Neuronal stem cell (in vitro differentiated cells): ENCODE measurements at regions not wholly inside any gene's neighbourhood (a gene's known extent, or its start where the extent isn't known, plus 50 kb on each side); places are given as distances from the start of the nearest gene placed in this dataset.

ENCODE experiments used
- DNase-seq: peaks from one replicate; pipeline ENCODE4 v3.0.0-alpha.2; 2013; ENCODE audit warnings: low spot score
- H2AFZ ChIP-seq: one replicate; pipeline ENCODE4 v1.6.1; 2013; ENCODE audit warnings: mild to moderate bottlenecking, low read length, inconsistent platforms
- H2AK5ac ChIP-seq: 2 replicates; pipeline ENCODE4 v1.6.1; 2013; ENCODE audit warnings: low read depth, mild to moderate bottlenecking, inconsistent platforms, low read length, moderate library complexity, mixed read lengths
- H2BK120ac ChIP-seq: 2 replicates; pipeline ENCODE4 v1.6.1; 2013; ENCODE audit warnings: low read depth, mild to moderate bottlenecking, inconsistent platforms, low read length, moderate library complexity, mixed read lengths
- H2BK12ac ChIP-seq: one replicate; pipeline ENCODE4 v1.6.1; 2013; ENCODE audit warnings: low read length, inconsistent platforms
- H2BK15ac ChIP-seq: 2 replicates; pipeline ENCODE4 v1.6.1; 2013; ENCODE audit warnings: mild to moderate bottlenecking, low read length, inconsistent platforms, mixed read lengths
- H2BK5ac ChIP-seq: one replicate; pipeline ENCODE4 v1.6.1; 2013; ENCODE audit warnings: inconsistent platforms, mild to moderate bottlenecking, low read length, moderate library complexity
- H3K14ac ChIP-seq: one replicate; pipeline ENCODE4 v1.6.1; 2013; ENCODE audit warnings: low read length, inconsistent platforms
- H3K18ac ChIP-seq: 2 replicates; pipeline ENCODE4 v1.6.1; 2013; ENCODE audit warnings: low read length, inconsistent platforms
- H3K23ac ChIP-seq: 2 replicates; pipeline ENCODE4 v1.6.1; 2013; ENCODE audit warnings: low read depth, mild to moderate bottlenecking, mixed read lengths, low read length, inconsistent platforms; ENCODE audit not compliant: poor library complexity
- H3K27ac ChIP-seq: replicated peaks from 3 replicates; pipeline ENCODE4 v1.5.1; 2013; ENCODE audit warnings: low read length, inconsistent platforms
- H3K27me3 ChIP-seq, 3 experiments: 2 replicates each; pipeline ENCODE4 v1.6.1; 2013; ENCODE audit warnings: low read length in 3 of 3, mild to moderate bottlenecking in 2 of 3, inconsistent platforms in 1 of 3, low read depth in 1 of 3, mixed read lengths in 1 of 3, moderate library complexity in 1 of 3; ENCODE audit not compliant: control insufficient read depth in 3 of 3, insufficient read depth in 3 of 3
- H3K36me3 ChIP-seq, 2 donors: replicated peaks in 1 of 2; 2 replicates each; pipeline ENCODE4 v1.6.1; 2013; ENCODE audit warnings: low read length in 2 of 2; ENCODE audit not compliant: control insufficient read depth in 2 of 2, insufficient read depth in 2 of 2
- H3K4ac ChIP-seq: 2 replicates; pipeline ENCODE4 v1.6.1; 2013; ENCODE audit warnings: inconsistent platforms, mild to moderate bottlenecking, low read length, moderate library complexity
- H3K4me1 ChIP-seq, 2 donors: 1 replicate in 1 of 2; 2 replicates in 1 of 2; pipeline ENCODE4 v1.6.1; 2013; ENCODE audit warnings: low read length in 2 of 2, low read depth in 1 of 2; ENCODE audit not compliant: control insufficient read depth in 2 of 2, insufficient read depth in 1 of 2
- H3K4me2 ChIP-seq: one replicate; pipeline ENCODE4 v1.6.1; 2013; ENCODE audit warnings: mild to moderate bottlenecking, low read length, inconsistent platforms; ENCODE audit not compliant: insufficient read depth, poor library complexity, severe bottlenecking
- H3K4me3 ChIP-seq, 2 donors: 2 replicates each; pipeline ENCODE4 v1.5.1; 2013; ENCODE audit warnings: low read length in 2 of 2, mild to moderate bottlenecking in 2 of 2, inconsistent platforms in 1 of 2, moderate library complexity in 1 of 2
- H3K79me1 ChIP-seq: one replicate; pipeline ENCODE4 v1.6.1; 2013; ENCODE audit warnings: low read depth, mild to moderate bottlenecking, inconsistent platforms, low read length, moderate library complexity
- H3K9ac ChIP-seq: one replicate; pipeline ENCODE4 v1.6.1; 2013; ENCODE audit warnings: mild to moderate bottlenecking, low read depth, low read length, inconsistent platforms; ENCODE audit not compliant: poor library complexity
- H3K9me3 ChIP-seq, 2 donors: replicated peaks in 1 of 2; 2 replicates each; pipeline versions ENCODE3 to v1.6.1; 2013; ENCODE audit warnings: low read length in 2 of 2, mild to moderate bottlenecking in 2 of 2, inconsistent platforms in 1 of 2, low read depth in 1 of 2, mixed read lengths in 1 of 2, moderate library complexity in 1 of 2; ENCODE audit not compliant: control insufficient read depth in 2 of 2, insufficient read depth in 1 of 2
- H4K8ac ChIP-seq: one replicate; pipeline ENCODE4 v1.6.1; 2013; ENCODE audit warnings: low read depth, mild to moderate bottlenecking, inconsistent platforms, low read length, moderate library complexity
- H4K91ac ChIP-seq: one replicate; pipeline ENCODE4 v1.6.1; 2013; ENCODE audit warnings: low read length, low read depth, mild to moderate bottlenecking, inconsistent platforms; ENCODE audit not compliant: poor library complexity
- WGBS, 2 donors: extraction: QIAGEN DNeasy Blood & Tissue Kit; methylation state at CpG; one replicate each; pipeline ENCODE4 v1.1.7; 2013; ENCODE audit warnings: missing lambda C conversion rate in 2 of 2, mixed read lengths in 1 of 2; ENCODE audit not compliant: insufficient read length in 2 of 2, insufficient replicate concordance in 1 of 2; ENCODE audit errors: extremely low coverage in 2 of 2; 5-methylcytosine and 5-hydroxymethylcytosine counted together

GRCh38 chr13:63209330-63210017 is 1793.8 kb upstream of the PCDH20 start:
- no peak overlapping the region for H3K4me3 ChIP-seq
- H2BK12ac ChIP-seq: no peak overlapping the region
- no peak for DNase-seq
- no peak overlapping the region for H2BK5ac ChIP-seq
- WGBS, 2 donors: no CpG with 5 or more reads among the region's 6 CpGs
- no peak overlapping the region for H3K9ac ChIP-seq
- no peak overlapping the region for H2AK5ac ChIP-seq
- no peak overlapping the region for H3K23ac ChIP-seq
- H3K27me3 ChIP-seq: no peaks in the 10 kb centered on the region
- H3K9me3 ChIP-seq: peaks cover 0 to 2% of the 10 kb centered on the region in 2 donors
- H3K36me3 ChIP-seq: no peaks in the 10 kb centered on the region
- no peak overlapping the region for H3K14ac ChIP-seq
- H4K91ac ChIP-seq: no peak overlapping the region
- no peak overlapping the region for H4K8ac ChIP-seq
- no peak overlapping the region for H2BK15ac ChIP-seq
- H3K4me1 ChIP-seq: no peaks in the 10 kb centered on the region
- no peak overlapping the region for H3K4ac ChIP-seq
- H3K27ac ChIP-seq: no peak overlapping the region
- no peak overlapping the region for H2BK120ac ChIP-seq
- no peak overlapping the region for H2AFZ ChIP-seq
- H3K4me2 ChIP-seq: no peak overlapping the region
- no peaks in the 10 kb centered on the region for H3K79me1 ChIP-seq
- no peak overlapping the region for H3K18ac ChIP-seq

GRCh38 chr13:63208826-63209225 is 1793.2 kb upstream of the PCDH20 start:
- no peak overlapping the region for H3K4ac ChIP-seq
- DNase-seq: no peak
- no peaks in the 10 kb centered on the region for H3K27me3 ChIP-seq
- no peak overlapping the region for H3K4me3 ChIP-seq
- H4K91ac ChIP-seq: no peak overlapping the region
- no CpG with 5 or more reads among the region's 3 CpGs for WGBS, 2 donors
- no peak overlapping the region for H4K8ac ChIP-seq
- H3K9ac ChIP-seq: no peak overlapping the region
- H3K27ac ChIP-seq: no peak overlapping the region
- no peak overlapping the region for H3K23ac ChIP-seq
- H3K9me3 ChIP-seq: peaks cover 0 to 2% of the 10 kb centered on the region in 2 donors
- no peak overlapping the region for H2BK12ac ChIP-seq
- H3K4me1 ChIP-seq: no peaks in the 10 kb centered on the region
- H2BK15ac ChIP-seq: no peak overlapping the region
- no peak overlapping the region for H2AK5ac ChIP-seq
- no peak overlapping the region for H2BK5ac ChIP-seq
- no peak overlapping the region for H3K14ac ChIP-seq
- H3K18ac ChIP-seq: no peak overlapping the region
- H3K4me2 ChIP-seq: no peak overlapping the region
- H2BK120ac ChIP-seq: no peak overlapping the region
- H3K79me1 ChIP-seq: no peaks in the 10 kb centered on the region
- H3K36me3 ChIP-seq: no peaks in the 10 kb centered on the region
- no peak overlapping the region for H2AFZ ChIP-seq

- H3K4me3 ChIP-seq: no peak overlapping the region
- no peak overlapping the region for H2BK12ac ChIP-seq
- H3K4me2 ChIP-seq: no peak overlapping the region
- H4K91ac ChIP-seq: no peak overlapping the region
- no peak overlapping the region for H2BK5ac ChIP-seq
- no peak overlapping the region for H2AFZ ChIP-seq
- H3K9ac ChIP-seq: no peak overlapping the region
- H3K27me3 ChIP-seq: no peaks in the 10 kb centered on the region
- H3K79me1 ChIP-seq: no peaks in the 10 kb centered on the region
- no peak overlapping the region for H3K27ac ChIP-seq
- no peak overlapping the region for H2AK5ac ChIP-seq
- no peak overlapping the region for H3K14ac ChIP-seq
- H2BK15ac ChIP-seq: no peak overlapping the region
- no peak overlapping the region for H3K23ac ChIP-seq
- peaks cover 0 to 2% of the 10 kb centered on the region in 2 donors for H3K9me3 ChIP-seq
- no peak overlapping the region for H2BK120ac ChIP-seq
- DNase-seq: no peak
- no CpG with 5 or more reads among the region's 1 CpG for WGBS, 2 donors
- H3K4ac ChIP-seq: no peak overlapping the region
- no peak overlapping the region for H4K8ac ChIP-seq
- no peak overlapping the region for H3K18ac ChIP-seq
- no peaks in the 10 kb centered on the region for H3K4me1 ChIP-seq
- H3K36me3 ChIP-seq: no peaks in the 10 kb centered on the region
Observed at GRCh38 chr13:63206461-63206860, 1790.8 kb upstream of the PCDH20 start.

- no peak overlapping the region for H2BK120ac ChIP-seq
- no peak overlapping the region for H3K4me3 ChIP-seq
- H2BK15ac ChIP-seq: no peak overlapping the region
- H2BK5ac ChIP-seq: no peak overlapping the region
- no peak overlapping the region for H3K4ac ChIP-seq
- no peak overlapping the region for H2BK12ac ChIP-seq
- H2AK5ac ChIP-seq: no peak overlapping the region
- no peak for DNase-seq
- H3K18ac ChIP-seq: no peak overlapping the region
- no peak overlapping the region for H3K23ac ChIP-seq
- no peak overlapping the region for H3K27ac ChIP-seq
- no peaks in the 10 kb centered on the region for H3K27me3 ChIP-seq
- no peaks in the 10 kb centered on the region for H3K9me3 ChIP-seq
- no peak overlapping the region for H3K14ac ChIP-seq
- no peak overlapping the region for H4K91ac ChIP-seq
- no CpG with 5 or more reads among the region's 1 CpG for WGBS, 2 donors
- no peaks in the 10 kb centered on the region for H3K4me1 ChIP-seq
- H2AFZ ChIP-seq: no peak overlapping the region
- no peak overlapping the region for H3K9ac ChIP-seq
- no peaks in the 10 kb centered on the region for H3K79me1 ChIP-seq
- H4K8ac ChIP-seq: no peak overlapping the region
- H3K4me2 ChIP-seq: no peak overlapping the region
- H3K36me3 ChIP-seq: no peaks in the 10 kb centered on the region
Observed at GRCh38 chr13:63201493-63201892, 1785.8 kb upstream of the PCDH20 start.
